ENCODE measurements at regions not wholly inside any gene's neighbourhood (a gene's known extent, or its start where the extent isn't known, plus 50 kb on each side); places are given as distances from the start of the nearest gene placed in this dataset.

DNA sequence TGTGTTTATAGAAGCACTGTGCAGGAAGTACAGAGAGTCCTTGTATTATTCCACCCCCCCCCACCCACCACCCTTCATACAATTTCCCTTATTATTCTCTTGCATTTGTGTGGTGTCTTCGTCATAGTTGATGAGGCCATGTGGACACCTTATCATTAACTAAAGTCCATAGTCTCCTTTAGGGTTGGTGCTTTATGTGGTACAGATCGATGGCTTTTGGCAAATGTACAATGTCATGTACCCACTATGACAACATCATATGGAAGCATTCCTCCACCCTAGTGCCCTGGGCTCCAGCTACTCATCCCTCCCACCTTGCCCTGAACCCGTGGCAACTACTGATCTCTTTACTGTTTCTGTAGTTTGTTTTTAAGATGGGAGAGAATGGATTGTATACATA, 93.8 kb upstream of the HDAC4 start:
- H3K27ac ChIP-seq: no peak overlapping the region
- TF ChIP-seq CTCF (IDR thresholded peaks at IDR 0.05): no peak
- TF ChIP-seq ZFX (IDR thresholded peaks at IDR 0.05; ENCODE audit: borderline replicate concordance): no peak

DNA sequence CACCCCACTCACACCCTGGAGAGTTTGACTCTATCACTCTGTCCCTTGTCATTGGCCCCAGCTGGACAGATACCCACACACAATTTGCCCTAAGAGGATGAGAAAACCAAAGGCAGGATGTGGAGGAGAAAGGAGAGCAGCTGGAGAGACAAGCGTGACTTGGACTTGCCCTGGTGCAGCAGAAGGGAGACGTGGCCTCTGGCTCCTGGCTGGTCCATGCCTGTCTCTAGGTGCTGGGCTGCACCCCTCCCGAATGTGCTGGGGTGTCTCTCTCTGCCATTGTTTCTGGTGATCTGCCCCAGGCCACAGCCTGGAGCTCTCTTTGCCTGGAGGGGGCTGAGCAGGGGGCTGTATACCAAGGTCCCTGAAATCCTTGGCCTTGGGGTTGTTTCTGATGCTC, 88.7 kb upstream of the HDAC4 start:
- TF ChIP-seq CTCF (IDR thresholded peaks at IDR 0.05): no peak
- TF ChIP-seq ZFX (IDR thresholded peaks at IDR 0.05; ENCODE audit: borderline replicate concordance): no peak
- H3K27ac ChIP-seq: no peak overlapping the region

DNA sequence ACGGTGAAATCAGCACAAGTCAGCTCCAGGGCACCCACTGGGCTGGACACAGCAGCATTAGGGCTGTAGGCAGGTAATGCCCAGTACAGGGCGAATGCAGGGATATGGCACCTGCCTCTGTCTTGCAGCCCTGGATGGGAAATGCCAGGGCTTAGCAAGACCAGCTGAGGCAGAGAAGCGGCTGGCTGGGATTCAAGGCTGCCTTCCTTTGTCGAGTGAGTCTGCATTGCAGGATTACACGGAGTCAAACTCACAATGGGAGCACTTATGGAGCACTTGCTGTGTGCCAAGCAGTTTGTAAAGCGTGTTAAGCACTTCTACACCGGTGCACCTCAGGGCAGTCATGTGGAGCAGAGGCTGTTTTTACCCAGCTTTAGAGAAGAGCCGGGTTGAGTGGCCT, 87.3 kb upstream of the HDAC4 start:
- no peak overlapping the region for H3K27ac ChIP-seq

GRCh38 chr2:239487272-239487671, 86.5 kb upstream of the HDAC4 start:
- TF ChIP-seq CTCF (IDR thresholded peaks at IDR 0.05) (no peak), ZFX (IDR thresholded peaks at IDR 0.05; ENCODE audit: borderline replicate concordance) (no peak)
- no peak overlapping the region for H3K27ac ChIP-seq

More for the DNA sequence above, 87.3 kb upstream of the HDAC4 start:
- TF ChIP-seq CTCF (IDR thresholded peaks at IDR 0.05): no peak
- no peak for TF ChIP-seq ZFX (IDR thresholded peaks at IDR 0.05; ENCODE audit: borderline replicate concordance)

DNA sequence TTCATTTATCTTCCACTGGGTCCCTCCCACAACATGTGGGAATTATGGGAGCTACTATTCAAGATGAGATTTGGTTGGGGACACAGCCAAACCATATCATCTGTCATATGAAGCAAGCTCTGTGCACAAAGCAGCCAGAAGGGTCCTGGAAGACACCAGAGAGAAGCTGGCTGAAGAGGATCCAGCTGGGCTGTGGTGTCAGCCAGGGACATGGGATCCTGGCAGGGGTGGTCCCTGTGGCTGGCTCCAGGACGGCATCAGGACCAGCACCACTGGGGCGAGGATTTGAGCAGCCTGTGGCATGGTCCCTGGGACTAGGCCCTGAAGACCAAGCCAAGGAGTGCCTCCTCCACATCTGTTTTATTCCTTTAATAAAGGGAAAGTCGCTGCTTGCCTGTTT, 84.8 kb upstream of the HDAC4 start:
- no peak overlapping the region for H3K27ac ChIP-seq
- TF ChIP-seq CTCF (IDR thresholded peaks at IDR 0.05) (no peak), ZFX (IDR thresholded peaks at IDR 0.05; ENCODE audit: borderline replicate concordance) (no peak)

DNA sequence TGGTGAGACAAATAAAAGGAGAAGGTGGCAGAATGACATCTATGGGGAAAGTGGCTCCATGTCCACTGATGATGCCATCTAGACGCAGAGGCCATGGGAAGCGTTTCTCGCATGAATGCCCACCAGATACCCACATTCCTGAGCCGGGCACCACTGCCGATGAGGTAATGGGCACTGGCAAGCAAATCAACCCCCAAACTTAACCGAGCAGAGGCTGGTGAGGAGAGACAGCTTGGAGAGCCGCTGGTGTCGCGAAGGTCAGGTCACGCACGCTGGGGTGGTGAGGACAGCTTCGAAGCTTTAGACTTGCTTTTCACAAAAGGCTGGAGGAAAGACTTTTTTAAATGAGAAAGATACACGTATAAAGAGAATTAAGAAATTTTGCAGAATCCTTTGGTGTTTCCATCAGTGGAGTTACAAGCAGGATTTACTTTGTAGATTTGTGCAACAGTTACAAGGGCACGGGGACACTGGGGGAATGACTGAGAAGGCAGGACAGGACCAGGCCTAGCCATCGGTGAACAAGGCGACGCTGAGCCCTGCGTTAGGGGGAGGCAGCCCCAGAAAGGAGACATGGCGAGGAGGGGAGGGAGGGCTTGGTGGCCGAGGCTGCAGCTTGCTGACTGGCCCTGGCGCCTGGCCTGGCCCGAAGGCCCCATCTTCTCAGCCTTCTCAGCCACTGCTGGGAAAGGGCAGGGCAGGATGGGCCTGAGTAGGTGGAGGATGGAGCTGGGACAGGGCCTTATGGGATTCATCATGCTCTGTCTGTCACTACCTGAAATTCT, 83.9 kb upstream of the HDAC4 start:
- TF ChIP-seq CTCF (IDR thresholded peaks at IDR 0.05) (no peak), ZFX (IDR thresholded peaks at IDR 0.05; ENCODE audit: borderline replicate concordance) (no peak)
- no peak overlapping the region for H3K27ac ChIP-seq

Measured in 22Rv1 (cell line).